HG03135 (cell line): ENCODE measurements at regions not wholly inside any gene's neighbourhood (a gene's known extent, or its start where the extent isn't known, plus 50 kb on each side); places are given as distances from the start of the nearest gene placed in this dataset.

Experiments used
- ATAC-seq: cut with Tn5 transposase; IDR thresholded peaks from one replicate; pipeline ENCODE4 v1.9.1; 2021; ENCODE audit warnings: mild to moderate bottlenecking, moderate library complexity; ENCODE audit not compliant: unreplicated experiment

GRCh38 chrX:16487620-16488385, 162.2 kb upstream of the S100G start:
- ATAC-seq = no peak

DNA sequence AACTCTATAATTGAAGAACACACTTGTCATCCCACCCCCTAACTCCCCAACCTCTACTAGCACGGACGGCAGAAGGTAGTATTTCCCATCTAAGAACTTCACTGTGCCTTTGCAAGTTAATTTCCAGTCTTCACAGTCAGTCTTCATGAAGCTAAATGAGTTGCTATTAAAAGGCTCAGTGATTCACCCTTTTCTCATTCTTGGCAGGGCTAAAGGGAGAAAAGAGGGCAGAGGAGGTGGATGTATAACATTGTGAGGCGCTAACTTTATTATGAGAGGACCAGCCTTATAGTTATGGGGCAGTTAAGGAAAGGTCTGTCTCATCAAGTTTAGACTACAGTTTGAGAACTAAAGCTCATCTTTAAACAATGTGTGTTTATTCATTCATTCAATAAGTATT, 161.0 kb upstream of the S100G start:
- no peak for ATAC-seq

DNA sequence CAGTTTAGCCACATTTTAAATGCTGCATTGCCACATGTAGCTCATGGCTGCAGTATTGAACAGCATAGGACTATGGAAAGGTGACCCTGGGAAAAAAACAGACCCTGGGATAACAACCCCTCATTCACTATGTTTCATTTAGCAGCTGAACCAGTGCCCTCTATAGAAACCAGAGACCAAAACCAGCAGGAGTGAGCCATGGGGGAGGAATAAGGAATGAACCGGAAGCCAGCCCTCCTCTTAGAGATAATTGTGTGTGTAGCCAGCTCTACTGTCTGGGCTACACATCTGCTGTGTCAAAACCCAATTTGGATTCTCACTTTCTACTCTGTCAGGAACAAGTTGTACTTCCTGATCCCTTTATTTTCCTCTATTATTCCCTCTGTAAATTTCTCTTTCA, 158.5 kb upstream of the S100G start:
- no peak for ATAC-seq

DNA sequence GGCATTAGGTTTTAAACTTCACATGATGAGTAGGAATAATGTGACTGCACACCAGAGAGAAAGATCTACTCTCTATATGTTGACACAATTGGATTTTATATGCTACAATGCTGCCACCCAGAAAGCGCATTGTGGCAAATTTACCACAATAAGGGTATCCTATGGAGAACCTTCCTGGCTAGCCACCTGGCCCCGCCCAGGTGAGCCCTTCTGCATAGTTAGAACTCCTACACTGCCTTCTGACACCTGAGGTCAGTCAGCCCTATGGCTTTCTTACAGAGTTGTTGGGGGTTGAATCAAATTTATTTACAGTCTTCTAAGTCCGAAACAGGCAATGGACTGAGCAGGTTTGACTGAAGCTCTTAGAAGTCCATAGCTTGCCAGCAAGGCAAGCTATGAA, 153.8 kb upstream of the S100G start:
- ATAC-seq = no peak

DNA sequence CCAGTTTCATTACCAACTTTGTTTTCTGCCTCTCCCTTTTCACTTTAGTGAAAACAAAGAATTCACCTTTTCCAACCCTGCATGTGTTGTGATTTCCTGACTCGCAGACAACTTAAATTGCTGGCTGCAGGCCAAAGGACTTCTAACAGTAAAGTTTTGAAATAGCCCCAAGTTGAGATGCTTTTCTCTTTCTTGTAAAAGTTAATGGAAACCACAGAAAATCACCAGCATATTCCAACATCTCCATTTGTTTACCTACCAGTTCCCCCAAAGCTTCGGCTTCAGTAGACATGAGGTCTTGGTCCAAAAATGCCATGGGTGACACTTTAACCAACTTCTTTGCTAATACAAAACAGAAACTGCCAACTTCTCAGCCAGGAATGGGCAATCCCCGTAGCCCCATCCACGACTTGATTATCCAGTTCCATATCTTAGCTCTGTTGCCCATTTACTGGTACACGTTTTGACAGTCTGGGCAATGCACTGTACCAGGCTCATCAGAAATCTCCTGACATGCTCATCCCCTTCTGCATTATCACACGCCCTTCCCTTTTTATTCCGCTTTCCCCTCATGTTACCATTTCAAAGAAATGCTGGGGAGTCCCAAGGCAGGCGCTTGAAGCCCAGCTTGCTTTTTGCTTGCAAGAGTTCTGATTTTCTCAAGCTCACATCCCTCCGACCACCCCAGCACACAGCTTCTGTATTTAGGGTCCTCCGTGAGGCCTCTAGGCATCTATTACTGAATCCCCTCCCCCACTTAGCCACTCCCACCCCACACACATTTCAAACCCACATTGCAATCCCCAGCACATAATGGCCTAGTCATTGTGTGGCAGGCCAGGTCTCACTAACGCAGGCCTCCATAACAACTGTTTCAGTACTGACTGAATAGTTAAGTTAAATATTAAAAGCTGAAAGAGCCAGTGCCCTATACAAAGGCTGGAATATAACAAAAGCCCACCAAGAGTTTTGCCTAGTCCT, 137.9 kb upstream of the S100G start:
- no peak for ATAC-seq

DNA sequence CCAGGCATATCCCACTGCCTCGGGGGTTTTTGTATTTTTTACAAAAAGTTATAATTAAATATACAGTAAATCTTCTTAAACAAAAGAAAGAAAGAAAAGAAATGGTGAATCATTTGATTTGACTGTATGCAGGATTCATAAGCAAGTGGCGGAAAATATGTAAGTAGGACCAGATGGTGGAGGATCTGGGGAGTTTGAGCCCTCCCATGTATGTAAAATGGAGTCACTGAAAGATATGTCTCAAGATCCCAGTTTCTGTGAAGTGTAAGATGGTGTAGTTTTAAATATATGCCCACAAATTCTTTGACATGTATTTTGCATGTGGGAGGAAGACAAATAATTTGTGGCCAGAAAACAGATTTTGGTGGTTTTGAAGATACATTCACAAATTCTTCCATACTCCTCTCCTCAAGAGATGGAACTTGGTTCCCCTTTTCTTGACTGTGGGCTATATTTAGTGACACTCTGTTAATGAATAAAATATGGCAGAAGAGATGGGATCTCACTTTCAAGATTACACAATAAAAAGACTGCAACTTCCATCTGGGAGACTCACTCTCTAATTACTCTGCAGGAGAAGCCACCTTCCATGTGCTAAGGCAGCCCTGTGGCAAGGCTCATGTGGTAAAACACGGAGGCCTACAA, 133.6 kb upstream of the S100G start:
- ATAC-seq = no peak

GRCh38 chrX:16517039-16517605, 132.8 kb upstream of the S100G start:
- no peak for ATAC-seq

DNA sequence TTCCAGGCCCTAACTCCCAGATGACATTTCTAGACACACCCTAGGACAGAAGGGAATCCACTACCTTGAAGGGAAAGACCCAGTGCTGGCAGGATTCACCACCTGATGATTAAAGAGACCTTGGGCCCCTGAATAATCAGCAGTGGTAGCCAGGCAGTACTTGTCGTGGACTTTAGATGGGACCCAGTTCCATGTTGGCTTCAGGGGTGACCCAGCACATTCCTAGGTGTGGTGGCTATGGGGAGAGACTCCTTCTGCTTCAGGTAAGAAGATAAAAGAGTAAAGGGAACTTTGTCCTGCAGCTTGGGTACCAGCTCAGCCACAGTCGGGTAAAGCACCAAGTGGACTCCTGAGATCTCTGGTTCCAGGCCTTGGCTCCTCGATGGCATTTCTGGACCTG, 131.8 kb upstream of the S100G start:
- ATAC-seq = no peak

DNA sequence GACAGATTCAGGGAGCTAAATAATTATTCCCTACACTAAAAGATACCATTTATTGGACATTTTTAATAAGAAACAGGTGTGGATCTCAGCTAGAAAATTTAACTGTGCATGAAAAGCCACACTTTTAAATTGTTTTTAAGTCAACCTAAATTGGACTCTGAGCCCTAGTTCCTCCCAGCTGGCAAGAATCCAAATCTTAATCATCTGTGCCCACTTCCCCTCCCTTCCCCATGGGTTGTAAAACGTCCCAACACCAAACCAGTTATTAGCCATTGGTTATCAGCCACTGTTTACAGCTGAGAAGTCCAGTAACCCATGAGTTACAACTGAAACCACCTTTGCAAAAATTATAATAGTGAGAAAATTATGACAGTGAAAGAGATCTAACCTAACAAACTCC, 125.6 kb upstream of the S100G start:
- ATAC-seq = no peak

GRCh38 chrX:16526003-16526402, 124.0 kb upstream of the S100G start:
- no peak for ATAC-seq

DNA sequence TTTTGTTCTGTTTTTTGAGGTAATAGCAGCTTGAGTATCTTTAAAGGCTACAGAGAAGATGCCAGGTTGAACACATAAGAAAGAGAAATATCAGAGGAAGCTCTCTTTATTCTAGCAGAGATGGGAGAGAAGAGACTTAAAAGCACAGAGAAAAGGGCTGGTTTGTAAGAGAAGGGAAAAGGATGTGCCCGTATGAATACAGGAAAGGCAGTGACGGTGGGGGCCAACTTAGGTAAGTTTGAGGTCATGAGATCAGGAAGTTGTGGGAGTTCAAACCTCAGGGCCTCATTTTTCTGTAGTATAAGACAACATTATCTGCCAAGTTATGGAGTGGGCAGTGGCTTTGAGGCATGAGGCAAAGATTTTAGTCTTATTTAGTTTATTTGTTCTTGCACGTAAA, 121.3 kb upstream of the S100G start:
- no peak for ATAC-seq
